ENCODE measurements at regions not wholly inside any gene's neighbourhood (a gene's known extent, or its start where the extent isn't known, plus 50 kb on each side); places are given as distances from the start of the nearest gene placed in this dataset.

DNA sequence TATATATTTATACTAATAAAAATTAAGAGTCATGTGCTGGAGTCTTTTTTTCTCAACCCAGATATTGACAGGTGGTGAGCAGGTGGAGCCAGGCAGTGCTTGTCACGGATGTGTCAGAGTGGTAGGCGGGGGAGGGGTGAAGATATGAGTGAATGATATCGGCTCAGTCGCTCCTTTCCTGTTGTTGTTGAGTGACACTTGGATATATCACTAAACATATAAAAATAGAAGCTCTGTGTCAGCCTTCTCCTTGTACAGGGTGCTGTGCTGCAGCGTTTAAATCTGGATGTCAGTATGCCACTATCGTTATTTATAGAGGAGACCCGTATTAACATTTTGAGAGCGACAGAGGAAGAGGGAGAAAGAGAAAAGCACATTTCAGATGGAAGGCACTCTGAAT, 339.6 kb downstream of the NUF2 start:
- no peaks in the 10 kb centered on the region for H4K20me1 ChIP-seq (replicated peaks; ENCODE audit: control insufficient read depth, insufficient read depth, low read length)
- no peak overlapping the region for H3K4me2 ChIP-seq (ENCODE audit: insufficient read depth, low read length)
- DNase-seq (ENCODE audit: extremely low read depth in 1 of 4, low spot score in 3 of 4) (no peak), FAIRE-seq (no peak), ATAC-seq (no peak)
- ChIA-PET POLR2A (no interaction called here), CTCF (ENCODE audit: low intra/inter-chr PET ratio) (no interaction called here)
- H3K4me1 ChIP-seq (replicated peaks in 1 of 2; ENCODE audit: control insufficient read depth in 2 of 2, insufficient read depth in 2 of 2, low read length in 2 of 2), result no peaks in the 10 kb centered on the region
- no peaks in the 10 kb centered on the region for H3K36me3 ChIP-seq (ENCODE audit: control insufficient read depth, insufficient read depth, low read length)
- intact Hi-C loops (cut with micrococcal nuclease), result no loop called here
- WGBS (ENCODE audit: insufficient coverage, low coverage, missing lambda C conversion rate), result 2% methylated on average over 8 of the region's 8 CpGs
- no peak overlapping the region for H3K9ac ChIP-seq (ENCODE audit: insufficient read depth in 1 of 2, low read depth in 2 of 2, low read length in 2 of 2)
- H3K4me3 ChIP-seq, result no peak overlapping the region
- no peaks in the 10 kb centered on the region for H3K79me2 ChIP-seq (ENCODE audit: control insufficient read depth, insufficient read depth, low read length)
- H2AFZ ChIP-seq (ENCODE audit: low read depth, low read length), result no peak overlapping the region
- no peaks in the 10 kb centered on the region for H3K27me3 ChIP-seq (ENCODE audit: control insufficient read depth in 2 of 2, insufficient read depth in 2 of 2, low read length in 2 of 2)
- H3K27ac ChIP-seq (ENCODE audit: extremely low read depth, low read depth, low read length), result no peak overlapping the region
- no peaks in the 10 kb centered on the region; the same call in 1 of the 2 replicates for H3K9me3 ChIP-seq (replicated peaks; ENCODE audit: control insufficient read depth, insufficient read depth, low read depth, low read length)
- in situ Hi-C loops (cut with MboI), result no loop called here
- BruUV-seq (replicated peaks), result no TSS peak
- no peaks in the 10 kb centered on the region for H3K9me1 ChIP-seq (ENCODE audit: control insufficient read depth, insufficient read depth, low read length)
- TF ChIP-seq ZNF224 (CRISPR knock-in tag; IDR thresholded peaks at IDR 0.05) (no peak), NFXL1 (CRISPR knock-in tag; IDR thresholded peaks at IDR 0.05) (no peak), DIDO1 (tag; IDR thresholded peaks at IDR 0.05; ENCODE audit: low read depth) (no peak), ZKSCAN1 (IDR thresholded peaks at IDR 0.05; ENCODE audit: low read depth, low read length) (no peak), ZSCAN29 (IDR thresholded peaks at IDR 0.05) (no peak), RBFOX2 (IDR thresholded peaks at IDR 0.05; ENCODE audit: low read depth, low read length) (no peak), SRSF3 (IDR thresholded peaks at IDR 0.05; ENCODE audit: insufficient read depth, low read length) (no peak), OTX1 (CRISPR knock-in tag; IDR thresholded peaks at IDR 0.05) (no peak), GATAD2A (IDR thresholded peaks at IDR 0.05) (no peak), ETV6 (IDR thresholded peaks at IDR 0.05; ENCODE audit: borderline replicate concordance in 1 of 2, low read depth in 2 of 2, low read length in 1 of 2) (no peak), ETV6 (CRISPR knock-in tag; IDR thresholded peaks at IDR 0.05; ENCODE audit: borderline replicate concordance) (no peak), ZNF212 (CRISPR knock-in tag; IDR thresholded peaks at IDR 0.05) (no peak)
- TF ChIP-seq, protein P1, sequence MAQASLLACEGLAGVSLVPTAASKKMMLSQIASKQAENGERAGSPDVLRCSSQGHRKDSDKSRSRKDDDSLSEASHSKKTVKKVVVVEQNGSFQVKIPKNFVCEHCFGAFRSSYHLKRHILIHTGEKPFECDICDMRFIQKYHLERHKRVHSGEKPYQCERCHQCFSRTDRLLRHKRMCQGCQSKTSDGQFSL (CRISPR knock-in tag; IDR thresholded peaks at IDR 0.05), result no peak
- TF ChIP-seq, protein P1 (tag; IDR thresholded peaks at IDR 0.05), result no peak
- TF ChIP-seq, protein P2, sequence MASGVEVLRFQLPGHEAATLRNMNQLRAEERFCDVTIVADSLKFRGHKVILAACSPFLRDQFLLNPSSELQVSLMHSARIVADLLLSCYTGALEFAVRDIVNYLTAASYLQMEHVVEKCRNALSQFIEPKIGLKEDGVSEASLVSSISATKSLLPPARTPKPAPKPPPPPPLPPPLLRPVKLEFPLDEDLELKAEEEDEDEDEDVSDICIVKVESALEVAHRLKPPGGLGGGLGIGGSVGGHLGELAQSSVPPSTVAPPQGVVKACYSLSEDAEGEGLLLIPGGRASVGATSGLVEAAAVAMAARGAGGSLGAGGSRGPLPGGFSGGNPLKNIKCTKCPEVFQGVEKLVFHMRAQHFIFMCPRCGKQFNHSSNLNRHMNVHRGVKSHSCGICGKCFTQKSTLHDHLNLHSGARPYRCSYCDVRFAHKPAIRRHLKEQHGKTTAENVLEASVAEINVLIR (CRISPR knock-in tag; IDR thresholded peaks at IDR 0.05), result no peak
- TF ChIP-seq, protein P3, sequence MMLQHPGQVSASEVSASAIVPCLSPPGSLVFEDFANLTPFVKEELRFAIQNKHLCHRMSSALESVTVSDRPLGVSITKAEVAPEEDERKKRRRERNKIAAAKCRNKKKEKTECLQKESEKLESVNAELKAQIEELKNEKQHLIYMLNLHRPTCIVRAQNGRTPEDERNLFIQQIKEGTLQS (IDR thresholded peaks at IDR 0.05), result no peak
- TF ChIP-seq, protein P3 (CRISPR knock-in tag; conservative IDR thresholded peaks at IDR 0.05), result no peak
- TF ChIP-seq, protein P4, sequence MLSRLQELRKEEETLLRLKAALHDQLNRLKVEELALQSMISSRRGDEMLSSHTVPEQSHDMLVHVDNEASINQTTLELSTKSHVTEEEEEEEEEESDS (CRISPR knock-in tag; IDR thresholded peaks at IDR 0.05), result no peak
- TF ChIP-seq, protein P5, sequence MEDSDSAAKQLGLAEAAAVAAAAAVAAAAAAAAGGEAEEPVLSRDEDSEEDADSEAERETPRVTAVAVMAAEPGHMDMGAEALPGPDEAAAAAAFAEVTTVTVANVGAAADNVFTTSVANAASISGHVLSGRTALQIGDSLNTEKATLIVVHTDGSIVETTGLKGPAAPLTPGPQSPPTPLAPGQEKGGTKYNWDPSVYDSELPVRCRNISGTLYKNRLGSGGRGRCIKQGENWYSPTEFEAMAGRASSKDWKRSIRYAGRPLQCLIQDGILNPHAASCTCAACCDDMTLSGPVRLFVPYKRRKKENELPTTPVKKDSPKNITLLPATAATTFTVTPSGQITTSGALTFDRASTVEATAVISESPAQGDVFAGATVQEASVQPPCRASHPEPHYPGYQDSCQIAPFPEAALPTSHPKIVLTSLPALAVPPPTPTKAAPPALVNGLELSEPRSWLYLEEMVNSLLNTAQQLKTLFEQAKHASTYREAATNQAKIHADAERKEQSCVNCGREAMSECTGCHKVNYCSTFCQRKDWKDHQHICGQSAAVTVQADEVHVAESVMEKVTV (CRISPR knock-in tag; IDR thresholded peaks at IDR 0.05), result no peak

Data from K562 (cell line).